GM12878 (cell line): ENCODE measurements at regions not wholly inside any gene's neighbourhood (a gene's known extent, or its start where the extent isn't known, plus 50 kb on each side); places are given as distances from the start of the nearest gene placed in this dataset.

Source experiments
- ATAC-seq: fragments of 200-7000 bp; cut with Tn5 transposase; 3 replicates; pipeline ENCODE4 v1.9.1; 2020; ENCODE audit warnings: mild to moderate bottlenecking, moderate library complexity
- BruUV-seq: library from RNA; stranded (reverse); fragments of 400-500 nt; replicated peaks from 2 replicates; lab custom pipeline; 2021; lab: Mats Ljungman, UMichigan
- CTCF ChIA-PET: fragments of 300-600 bp; sonication (Branson Sonifier 250); formaldehyde crosslinking; extraction: SDS; loops from one replicate; lab custom pipeline; 2021; ENCODE audit warnings: inconsistent platforms; lab: Yijun Ruan, JAX
- POLR2A ChIA-PET: fragments of 350-600 bp; formaldehyde crosslinking; extraction: SDS; loops from one replicate; lab custom pipeline; 2021; ENCODE audit warnings: inconsistent platforms; lab: Charles Lee
- RAD21 ChIA-PET: fragments of 300-600 bp; sonication (Branson Sonifier 250); formaldehyde crosslinking; loops from one replicate; lab custom pipeline; 2023; ENCODE audit warnings: antibody characterized with exemption; ENCODE audit not compliant: unreplicated experiment; lab: Charles Lee
- SMC1A ChIA-PET: fragments of 300-600 bp; sonication (Branson Sonifier 250); formaldehyde crosslinking; loops from one replicate; lab custom pipeline; 2023; ENCODE audit not compliant: unreplicated experiment, uncharacterized antibody; lab: Charles Lee
- DNase-seq: peaks from one replicate; pipeline ENCODE4 v3.0.0-alpha.2; 2011; ENCODE audit warnings: low read depth, low spot score
- FAIRE-seq: peaks from 3 replicates; lab custom pipeline; 2011; peaks lifted over from hg19 to GRCh38; lab: Jason Lieb, UNC
- H2AFZ ChIP-seq: 2 replicates; pipeline ENCODE4 v1.6.0; 2011; ENCODE audit warnings: low read depth, low read length, control low read depth; ENCODE audit not compliant: control insufficient read depth
- H3K27ac ChIP-seq: 2 replicates; pipeline ENCODE4 v1.5.1; 2011; ENCODE audit warnings: control low read depth; ENCODE audit not compliant: control insufficient read depth, insufficient read depth
- H3K27me3 ChIP-seq, 2 experiments: replicated peaks in 1 of 2; 2 replicates each; pipeline versions ENCODE4 v1.6.0 to v1.6.1; 2011; ENCODE audit warnings: low read length in 1 of 2; ENCODE audit not compliant: control insufficient read depth in 2 of 2, insufficient read depth in 2 of 2
- H3K36me3 ChIP-seq, 2 experiments: 2 replicates each; pipeline ENCODE4 v1.5.1; 2011; ENCODE audit warnings: low read length in 1 of 2; ENCODE audit not compliant: control insufficient read depth in 2 of 2, insufficient read depth in 2 of 2
- H3K4me1 ChIP-seq: 2 replicates; pipeline ENCODE4 v1.6.1; 2011; ENCODE audit warnings: mild to moderate bottlenecking, low read length, moderate library complexity, mixed read lengths; ENCODE audit not compliant: control insufficient read depth, insufficient read depth
- H3K4me2 ChIP-seq: 2 replicates; pipeline ENCODE4 v1.6.0; 2011; ENCODE audit warnings: control low read depth; ENCODE audit not compliant: control insufficient read depth, insufficient read depth
- H3K4me3 ChIP-seq: fragments of 200-600 bp; sonication (generic); 2 replicates; pipeline ENCODE4 v1.5.1; 2016
- H3K79me2 ChIP-seq: 2 replicates; pipeline ENCODE4 v1.6.0; 2011; ENCODE audit warnings: low read length; ENCODE audit not compliant: control insufficient read depth, insufficient read depth
- H3K9ac ChIP-seq: 2 replicates; pipeline ENCODE4 v1.8.0; 2011; ENCODE audit warnings: low read length, control low read depth, mixed read lengths; ENCODE audit not compliant: control insufficient read depth, insufficient read depth
- H3K9me3 ChIP-seq: replicated peaks from 3 replicates; pipeline ENCODE4 v1.5.1; 2011; ENCODE audit warnings: mild to moderate bottlenecking, low read length; ENCODE audit not compliant: control insufficient read depth, insufficient read depth
- H4K20me1 ChIP-seq: 2 replicates; pipeline ENCODE4 v1.6.0; 2011; ENCODE audit not compliant: control insufficient read depth, insufficient read depth
- CHD2 ChIP-seq: IDR thresholded peaks from 2 replicates; pipeline ENCODE4 v1.6.1; 2011; ENCODE audit warnings: low read depth, low read length, improper control_type of control experiment, borderline replicate concordance
- CREB1 ChIP-seq: IDR thresholded peaks from 2 replicates; pipeline ENCODE4 v1.6.1; 2012; ENCODE audit warnings: low read depth, mild to moderate bottlenecking, inconsistent platforms
- E2F8 ChIP-seq: fragments of 450-650 bp; IDR thresholded peaks from 2 replicates; pipeline ENCODE4 v1.6.1; 2018; ENCODE audit warnings: mild to moderate bottlenecking, low read depth, moderate library complexity; ENCODE audit not compliant: partially characterized antibody
- FOXK2 ChIP-seq: fragments of 450-650 bp; IDR thresholded peaks from 2 replicates; pipeline ENCODE4 v1.6.1; 2017; ENCODE audit warnings: mild to moderate bottlenecking, moderate library complexity
- HDAC2 ChIP-seq: fragments of 200-600 bp; sonication (generic); IDR thresholded peaks from 2 replicates; pipeline ENCODE4 v1.6.1; 2017
- MTA3 ChIP-seq: IDR thresholded peaks from 2 replicates; pipeline ENCODE4 v1.6.1; 2012; ENCODE audit warnings: low read length, inconsistent platforms, borderline replicate concordance
- NR2C1 ChIP-seq: fragments of 450-650 bp; IDR thresholded peaks from 2 replicates; pipeline ENCODE4 v1.6.1; 2017; ENCODE audit warnings: antibody characterized with exemption, mild to moderate bottlenecking, moderate library complexity
- PBX3 ChIP-seq: IDR thresholded peaks from 2 replicates; pipeline ENCODE4 v1.6.1; 2011; ENCODE audit warnings: mild to moderate bottlenecking, low read depth, low read length, moderate library complexity; ENCODE audit not compliant: insufficient replicate concordance
- RELB ChIP-seq: fragments of 450-650 bp; IDR thresholded peaks from 2 replicates; pipeline ENCODE4 v1.6.1; 2017; ENCODE audit warnings: low read depth, mild to moderate bottlenecking, moderate library complexity
- ZBTB40 ChIP-seq: fragments of 450-650 bp; IDR thresholded peaks from 2 replicates; pipeline ENCODE4 v1.6.1; 2016; ENCODE audit warnings: mild to moderate bottlenecking, moderate library complexity, borderline replicate concordance
- ZNF687 ChIP-seq: fragments of 450-650 bp; IDR thresholded peaks from 2 replicates; pipeline ENCODE4 v1.6.1; 2017; ENCODE audit warnings: mild to moderate bottlenecking, moderate library complexity
- WGBS: methylation state at CpG from one replicate; pipeline ENCODE4 v1.1.6; 2016; ENCODE audit warnings: low lambda C conversion rate; ENCODE audit not compliant: insufficient replicate concordance, insufficient coverage; ENCODE audit errors: missing lambda C conversion rate; 5-methylcytosine and 5-hydroxymethylcytosine counted together
- in situ Hi-C: fragments of 300-500 bp; cut with MboI; formaldehyde crosslinking; loops from 9 replicates; pipeline ENCODE4 v1.14.3; 2018; ENCODE audit warnings: mixed read lengths
- intact Hi-C: fragments of 100-400 bp; cut with micrococcal nuclease; formaldehyde crosslinking; loops from one replicate; pipeline ENCODE4 v1.14.2; 2022; ENCODE audit not compliant: unreplicated experiment

GRCh38 chr10:2471811-2472210, 595.5 kb upstream of the PFKP start:
- H3K4me2 ChIP-seq = no peak overlapping the region
- FAIRE-seq = no peak
- CTCF ChIA-PET = no interaction called here
- TF ChIP-seq E2F8 (no peak), MTA3 (no peak), FOXK2 (no peak), ZNF687 (no peak), PBX3 (no peak), NR2C1 (no peak), CREB1 (no peak), ZBTB40 (no peak), CHD2 (no peak), HDAC2 (no peak), RELB (no peak)

More at GRCh38 chr10:2471811-2472210, 595.5 kb upstream of the PFKP start:
- no peak for ATAC-seq
- SMC1A ChIA-PET = interaction anchor here (0.8 kb wide), 1 partner anchor 8 kb away, joined by 3 read pairs; no protein-coding TSS in a partner anchor
- no peaks in the 10 kb centered on the region for H3K9me3 ChIP-seq
- H2AFZ ChIP-seq = no peak overlapping the region
- intact Hi-C loops (no loop called here), in situ Hi-C loops (no loop called here)
- no peak for DNase-seq
- no peaks in the 10 kb centered on the region for H3K27me3 ChIP-seq
- H3K9ac ChIP-seq = no peak overlapping the region
- no peaks in the 10 kb centered on the region for H3K36me3 ChIP-seq
- H3K4me1 ChIP-seq = no peaks in the 10 kb centered on the region
- no TSS peak for BruUV-seq
- 85% methylated on average over 1 of the region's 1 CpG for WGBS
- H4K20me1 ChIP-seq = no peaks in the 10 kb centered on the region
- POLR2A ChIA-PET = no interaction called here
- H3K27ac ChIP-seq = no peak overlapping the region
- H3K79me2 ChIP-seq = no peaks in the 10 kb centered on the region
- H3K4me3 ChIP-seq = no peak overlapping the region
- RAD21 ChIA-PET = no interaction called here
